ENCODE measurements at regions not wholly inside any gene's neighbourhood (a gene's known extent, or its start where the extent isn't known, plus 50 kb on each side); places are given as distances from the start of the nearest gene placed in this dataset.
"Not testable (repeated sequence)": the region's sequence is repeated elsewhere in the genome, so short reads cannot be mapped to it uniquely, and the experiment has no call there.

DNA sequence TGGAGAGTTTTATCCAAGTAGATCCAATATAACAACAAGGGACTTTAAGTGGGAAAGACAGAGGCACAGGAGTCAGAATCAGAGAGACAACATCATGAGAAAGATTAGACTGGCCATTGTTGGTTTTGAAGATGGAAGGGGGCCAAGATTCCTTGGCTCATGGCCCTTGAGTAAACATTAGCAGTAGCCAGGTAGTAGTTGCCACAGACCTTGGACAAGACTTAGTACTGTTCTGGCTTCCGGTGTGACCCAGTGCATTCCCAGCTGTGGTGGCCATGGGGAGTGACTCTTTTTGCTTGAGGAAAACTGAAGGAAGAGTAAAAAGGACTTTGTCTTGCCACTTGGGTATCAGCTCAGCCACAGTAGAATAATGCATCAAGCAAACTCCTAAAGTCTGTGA is 462.2 kb upstream of the CPXCR1 start:
- Histone ChIP-seq H3K4me3 (no peak overlapping the region), H3K9me3 (replicated peaks) (peaks cover 3% of the 10 kb centered on the region), H3K36me3 (no peaks in the 10 kb centered on the region), H3K27ac (replicated peaks) (no peak overlapping the region), H3K27me3 (ENCODE audit: low read depth) (no peaks in the 10 kb centered on the region), H3K4me1 (no peaks in the 10 kb centered on the region)
- no peak for DNase-seq
- TF ChIP-seq CTCF (IDR thresholded peaks at IDR 0.05; ENCODE audit: borderline replicate concordance) = no peak
- intact Hi-C loops (cut with micrococcal nuclease) = no loop called here

DNA sequence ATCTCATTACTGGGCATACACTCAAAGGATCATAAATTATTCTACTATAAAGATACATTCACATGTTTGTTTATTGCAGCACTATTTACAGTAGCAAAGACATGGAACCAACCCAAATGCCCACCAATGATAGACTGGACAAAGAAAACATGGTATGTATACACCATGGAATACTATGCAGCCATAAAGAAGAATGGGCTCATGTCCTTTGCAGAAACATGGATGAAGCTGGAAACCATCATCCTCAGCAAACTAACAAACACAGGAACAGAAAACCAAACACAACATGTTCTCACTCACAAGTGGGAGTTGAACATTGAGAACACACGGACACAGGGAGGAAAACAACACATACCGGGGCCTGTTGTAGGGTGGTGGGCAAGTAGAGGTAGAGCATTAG is 433.1 kb upstream of the CPXCR1 start:
- DNase-seq; H3K4me1 ChIP-seq; intact Hi-C loops (cut with micrococcal nuclease); H3K4me3 ChIP-seq; H3K36me3 ChIP-seq; H3K9me3 ChIP-seq (replicated peaks); H3K27me3 ChIP-seq (ENCODE audit: low read depth); H3K27ac ChIP-seq (replicated peaks): not testable (repeated sequence)

DNA sequence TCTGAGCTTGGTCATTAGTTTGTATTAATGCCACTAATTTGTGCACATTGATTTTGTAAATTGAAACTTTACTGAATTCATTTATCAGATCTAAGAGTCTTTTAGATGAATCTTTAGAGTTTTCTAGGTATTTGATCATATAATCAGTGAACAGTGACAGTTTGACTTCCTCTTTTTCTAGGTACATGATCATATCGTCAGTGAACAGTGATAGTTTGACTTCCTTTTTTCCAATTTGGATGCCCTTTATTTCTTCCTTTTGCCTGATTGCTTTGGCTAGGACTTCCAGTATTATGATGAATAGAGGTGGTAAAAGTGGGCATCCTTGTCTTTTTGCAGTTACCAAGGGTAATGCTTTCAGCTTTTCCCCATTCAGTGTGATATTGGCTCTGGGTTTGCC is 421.4 kb upstream of the CPXCR1 start:
- intact Hi-C loops (cut with micrococcal nuclease) = no loop called here
- Histone ChIP-seq H3K36me3 (no peaks in the 10 kb centered on the region), H3K27me3 (ENCODE audit: low read depth) (no peaks in the 10 kb centered on the region), H3K27ac (replicated peaks) (no peak overlapping the region), H3K9me3 (replicated peaks) (no peaks in the 10 kb centered on the region), H3K4me3 (no peak overlapping the region), H3K4me1 (no peaks in the 10 kb centered on the region)
- no peak for DNase-seq
- TF ChIP-seq CTCF (IDR thresholded peaks at IDR 0.05; ENCODE audit: borderline replicate concordance) = no peak

DNA sequence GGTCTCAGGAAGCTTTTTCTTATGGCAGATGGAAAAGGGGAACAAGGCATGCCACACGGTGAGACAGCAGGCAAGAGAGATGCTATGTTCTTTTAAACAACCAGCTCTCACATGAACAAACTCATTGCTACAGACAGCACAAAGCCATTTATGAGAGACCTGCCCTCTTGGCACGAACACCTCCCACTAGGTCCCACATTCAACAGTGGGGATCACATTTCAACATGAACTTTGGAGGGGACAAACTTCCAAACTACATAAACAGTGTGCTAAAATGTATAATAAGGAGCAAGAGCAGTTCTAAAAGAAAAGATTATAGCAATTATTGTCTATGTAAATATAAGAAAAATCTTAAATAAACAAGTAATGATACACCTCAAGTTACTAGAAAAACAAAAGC is 391.8 kb upstream of the CPXCR1 start:
- DNase-seq = no peak
- no peaks in the 10 kb centered on the region for H3K4me1 ChIP-seq
- H3K36me3 ChIP-seq = no peaks in the 10 kb centered on the region
- TF ChIP-seq CTCF (IDR thresholded peaks at IDR 0.05; ENCODE audit: borderline replicate concordance) = no peak
- H3K27ac ChIP-seq (replicated peaks) = no peak overlapping the region
- H3K27me3 ChIP-seq (ENCODE audit: low read depth) = no peaks in the 10 kb centered on the region
- intact Hi-C loops (cut with micrococcal nuclease) = no loop called here
- H3K9me3 ChIP-seq (replicated peaks) = no peaks in the 10 kb centered on the region
- no peak overlapping the region for H3K4me3 ChIP-seq

GRCh38 chrX:88366314-88366713 is 380.7 kb upstream of the CPXCR1 start:
- no peaks in the 10 kb centered on the region for H3K9me3 ChIP-seq (replicated peaks)
- H3K36me3 ChIP-seq = no peaks in the 10 kb centered on the region
- no peak for TF ChIP-seq CTCF (IDR thresholded peaks at IDR 0.05; ENCODE audit: borderline replicate concordance)
- H3K4me1 ChIP-seq = no peaks in the 10 kb centered on the region
- no peak for DNase-seq
- H3K27ac ChIP-seq (replicated peaks) = no peak overlapping the region
- H3K4me3 ChIP-seq = no peak overlapping the region
- H3K27me3 ChIP-seq (ENCODE audit: low read depth) = no peaks in the 10 kb centered on the region
- intact Hi-C loops (cut with micrococcal nuclease) = no loop called here

- H3K36me3 ChIP-seq = no peaks in the 10 kb centered on the region
- no peaks in the 10 kb centered on the region for H3K9me3 ChIP-seq (replicated peaks)
- TF ChIP-seq CTCF (IDR thresholded peaks at IDR 0.05; ENCODE audit: borderline replicate concordance) = no peak
- no peak overlapping the region for H3K27ac ChIP-seq (replicated peaks)
- intact Hi-C loops (cut with micrococcal nuclease) = no loop called here
- H3K4me3 ChIP-seq = no peak overlapping the region
- DNase-seq = no peak
- no peaks in the 10 kb centered on the region for H3K27me3 ChIP-seq (ENCODE audit: low read depth)
- no peaks in the 10 kb centered on the region for H3K4me1 ChIP-seq
Measured at GRCh38 chrX:88378406-88378805, 368.6 kb upstream of the CPXCR1 start.
